HCT116 (cell line): ENCODE measurements at regions not wholly inside any gene's neighbourhood (a gene's known extent, or its start where the extent isn't known, plus 50 kb on each side); places are given as distances from the start of the nearest gene placed in this dataset.

Experiments
- EGR1 ChIP-seq: IDR thresholded peaks from 2 replicates; pipeline ENCODE4 v1.6.1; 2012; ENCODE audit warnings: low read depth
- EZH2 ChIP-seq: fragments of 200-600 bp; sonication (generic); IDR thresholded peaks from 2 replicates; pipeline ENCODE4 v1.6.1; 2017; ENCODE audit warnings: antibody characterized with exemption, mixed run types
- TF ChIP-seq, protein P1 (sequence below): IDR thresholded peaks from 2 replicates; pipeline ENCODE4 v1.6.1; 2011; ENCODE audit warnings: mild to moderate bottlenecking, low read length, moderate library complexity; ENCODE audit not compliant: insufficient replicate concordance; ENCODE audit errors: extremely low read depth

- TF ChIP-seq, protein P1, sequence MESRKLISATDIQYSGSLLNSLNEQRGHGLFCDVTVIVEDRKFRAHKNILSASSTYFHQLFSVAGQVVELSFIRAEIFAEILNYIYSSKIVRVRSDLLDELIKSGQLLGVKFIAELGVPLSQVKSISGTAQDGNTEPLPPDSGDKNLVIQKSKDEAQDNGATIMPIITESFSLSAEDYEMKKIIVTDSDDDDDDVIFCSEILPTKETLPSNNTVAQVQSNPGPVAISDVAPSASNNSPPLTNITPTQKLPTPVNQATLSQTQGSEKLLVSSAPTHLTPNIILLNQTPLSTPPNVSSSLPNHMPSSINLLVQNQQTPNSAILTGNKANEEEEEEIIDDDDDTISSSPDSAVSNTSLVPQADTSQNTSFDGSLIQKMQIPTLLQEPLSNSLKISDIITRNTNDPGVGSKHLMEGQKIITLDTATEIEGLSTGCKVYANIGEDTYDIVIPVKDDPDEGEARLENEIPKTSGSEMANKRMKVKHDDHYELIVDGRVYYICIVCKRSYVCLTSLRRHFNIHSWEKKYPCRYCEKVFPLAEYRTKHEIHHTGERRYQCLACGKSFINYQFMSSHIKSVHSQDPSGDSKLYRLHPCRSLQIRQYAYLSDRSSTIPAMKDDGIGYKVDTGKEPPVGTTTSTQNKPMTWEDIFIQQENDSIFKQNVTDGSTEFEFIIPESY = no peak
- TF ChIP-seq EGR1 (no peak), EZH2 (no peak)
These were observed 61.6 kb upstream of the HS6ST1 start for GRCh38 chr2:128380061-128380889.
